GM12874 (cell line): ENCODE measurements at regions not wholly inside any gene's neighbourhood (a gene's known extent, or its start where the extent isn't known, plus 50 kb on each side); places are given as distances from the start of the nearest gene placed in this dataset.

ENCODE experiments used
- TF ChIP-seq, protein P1 (sequence below): IDR thresholded peaks from 2 replicates; pipeline ENCODE4 v1.5.1; 2011; ENCODE audit warnings: low read depth, mild to moderate bottlenecking, control low read depth, low read length, moderate library complexity; ENCODE audit not compliant: insufficient read depth

DNA sequence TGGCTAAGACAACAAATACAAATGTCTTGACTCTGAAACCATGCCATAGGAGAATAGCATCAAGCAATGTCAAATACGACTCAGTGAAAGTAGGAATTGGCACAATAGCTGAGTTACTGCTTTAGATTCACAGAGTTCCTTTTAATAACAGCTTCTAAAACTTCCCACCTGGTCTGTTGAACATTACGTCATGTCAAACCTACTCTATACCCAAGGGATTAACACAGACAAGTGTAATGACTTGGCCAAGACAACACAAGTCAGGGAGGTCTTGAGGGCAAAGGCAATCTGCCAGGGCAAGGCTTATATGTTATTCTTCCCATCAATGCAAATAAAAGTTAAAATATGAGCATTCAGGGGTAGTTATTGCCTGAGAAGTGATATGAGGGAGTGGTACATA is 265.1 kb upstream of the PRDM1 start:
- TF ChIP-seq, protein P1, sequence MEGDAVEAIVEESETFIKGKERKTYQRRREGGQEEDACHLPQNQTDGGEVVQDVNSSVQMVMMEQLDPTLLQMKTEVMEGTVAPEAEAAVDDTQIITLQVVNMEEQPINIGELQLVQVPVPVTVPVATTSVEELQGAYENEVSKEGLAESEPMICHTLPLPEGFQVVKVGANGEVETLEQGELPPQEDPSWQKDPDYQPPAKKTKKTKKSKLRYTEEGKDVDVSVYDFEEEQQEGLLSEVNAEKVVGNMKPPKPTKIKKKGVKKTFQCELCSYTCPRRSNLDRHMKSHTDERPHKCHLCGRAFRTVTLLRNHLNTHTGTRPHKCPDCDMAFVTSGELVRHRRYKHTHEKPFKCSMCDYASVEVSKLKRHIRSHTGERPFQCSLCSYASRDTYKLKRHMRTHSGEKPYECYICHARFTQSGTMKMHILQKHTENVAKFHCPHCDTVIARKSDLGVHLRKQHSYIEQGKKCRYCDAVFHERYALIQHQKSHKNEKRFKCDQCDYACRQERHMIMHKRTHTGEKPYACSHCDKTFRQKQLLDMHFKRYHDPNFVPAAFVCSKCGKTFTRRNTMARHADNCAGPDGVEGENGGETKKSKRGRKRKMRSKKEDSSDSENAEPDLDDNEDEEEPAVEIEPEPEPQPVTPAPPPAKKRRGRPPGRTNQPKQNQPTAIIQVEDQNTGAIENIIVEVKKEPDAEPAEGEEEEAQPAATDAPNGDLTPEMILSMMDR = no peak

GRCh38 chr6:105819745-105820144 is 266.4 kb upstream of the PRDM1 start:
- TF ChIP-seq, protein P1 = no peak

GRCh38 chr6:105818505-105818904 is 267.6 kb upstream of the PRDM1 start:
- TF ChIP-seq, protein P1 = no peak

GRCh38 chr6:105817961-105818360 is 268.2 kb upstream of the PRDM1 start:
- TF ChIP-seq, protein P1 = no peak

DNA sequence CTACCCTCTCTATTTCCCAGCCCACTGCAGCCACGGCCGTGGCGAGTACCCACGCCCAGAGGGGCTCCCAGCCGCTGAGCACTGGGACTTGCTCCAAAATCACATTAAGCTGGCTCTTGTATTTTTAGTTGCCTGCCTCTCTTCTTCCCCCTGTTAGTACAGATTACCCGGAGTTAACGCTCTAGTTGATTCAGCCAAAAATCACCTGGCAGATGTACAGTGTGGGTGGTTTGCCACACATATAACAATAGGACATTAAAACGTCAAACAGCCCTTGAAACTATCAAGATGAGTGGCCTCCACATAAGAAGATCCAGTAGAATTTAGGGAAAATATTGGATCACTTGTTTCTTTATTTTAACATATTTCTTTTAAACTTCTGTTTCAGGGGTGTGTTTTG is 268.8 kb upstream of the PRDM1 start:
- TF ChIP-seq, protein P1 = no peak

- TF ChIP-seq, protein P1 = no peak
Measured at GRCh38 chr6:105816847-105817246, 269.3 kb upstream of the PRDM1 start.

DNA sequence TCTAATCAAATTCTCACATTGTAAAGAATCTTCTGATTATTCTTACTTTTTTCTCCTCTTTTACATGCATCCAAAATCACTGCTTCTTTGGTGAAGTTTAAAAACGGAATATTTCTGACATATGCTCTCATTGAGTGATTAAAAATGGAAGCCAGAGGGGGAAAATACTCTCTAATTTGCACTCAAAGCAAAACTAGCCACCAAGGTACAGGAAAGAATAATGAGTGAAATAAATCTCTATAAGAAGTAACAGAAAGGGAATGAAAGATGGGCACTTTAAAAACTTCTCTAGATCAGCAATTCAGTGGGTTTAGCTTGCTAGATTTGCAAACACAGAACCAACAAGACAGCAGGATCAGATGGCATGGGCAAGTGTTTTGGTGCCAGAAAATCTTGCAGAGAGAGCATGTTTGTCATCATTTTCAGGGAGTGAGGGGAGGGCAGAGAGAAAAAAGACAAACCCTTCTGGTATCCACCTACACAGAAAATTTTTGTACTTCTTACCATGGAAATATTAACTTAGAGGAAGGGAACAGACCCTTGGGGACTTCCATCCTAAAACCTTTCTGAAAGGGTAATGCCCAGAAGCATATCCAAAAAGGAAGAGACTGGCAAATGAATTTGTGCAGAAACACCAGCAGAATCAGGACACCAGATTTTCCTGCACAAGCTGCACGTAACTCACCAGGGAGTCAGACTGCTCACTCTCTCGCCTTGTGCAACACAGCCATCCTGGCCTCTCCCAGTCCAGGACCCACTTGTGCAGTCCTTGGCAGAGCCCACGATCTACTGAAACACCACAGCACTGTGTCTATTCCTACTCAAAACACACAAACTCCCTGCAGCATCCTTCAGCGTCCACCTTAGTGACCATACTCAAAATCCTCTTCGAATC is 270.2 kb upstream of the PRDM1 start:
- TF ChIP-seq, protein P1 = no peak
